CD8-positive, alpha-beta memory T cell (primary cell): ENCODE measurements at regions not wholly inside any gene's neighbourhood (a gene's known extent, or its start where the extent isn't known, plus 50 kb on each side); places are given as distances from the start of the nearest gene placed in this dataset.

Experiments used
- CTCF ChIA-PET: fragments of 350-600 bp; sonication (Branson Sonifier 250); formaldehyde crosslinking; loops from one replicate; lab custom pipeline; 2021; ENCODE audit warnings: antibody characterized with exemption; lab: Charles Lee
- POLR2A ChIA-PET: fragments of 350-600 bp; sonication (Branson Sonifier 250); formaldehyde crosslinking; loops from one replicate; lab custom pipeline; 2021; ENCODE audit warnings: antibody characterized with exemption; lab: Charles Lee
- DNase-seq, 5 donors: peaks; one replicate each; pipeline versions ENCODE4 v3.0.0 to v3.0.0-alpha.2; 2020 to 2022; ENCODE audit warnings: mixed read lengths in 1 of 5
- H3K27ac ChIP-seq: one replicate; pipeline ENCODE4 v1.7.0; 2013; ENCODE audit warnings: low read depth, mild to moderate bottlenecking, low read length, moderate library complexity
- H3K27me3 ChIP-seq: 2 replicates; pipeline ENCODE4 v1.7.0; 2013; ENCODE audit warnings: low read length, mild to moderate bottlenecking; ENCODE audit not compliant: insufficient read depth, poor library complexity, severe bottlenecking
- H3K36me3 ChIP-seq: 2 replicates; pipeline ENCODE4 v1.7.0; 2013; ENCODE audit warnings: mild to moderate bottlenecking, low read length, moderate library complexity; ENCODE audit not compliant: insufficient read depth
- H3K4me1 ChIP-seq: 2 replicates; pipeline ENCODE4 v1.7.0; 2013; ENCODE audit warnings: mild to moderate bottlenecking, low read length, moderate library complexity; ENCODE audit not compliant: insufficient read depth
- H3K4me3 ChIP-seq: 2 replicates; pipeline ENCODE4 v1.7.0; 2013; ENCODE audit warnings: mild to moderate bottlenecking, low read length
- H3K9me3 ChIP-seq: 2 replicates; pipeline ENCODE4 v1.7.0; 2013; ENCODE audit warnings: mild to moderate bottlenecking, low read length
- H3K27ac Mint-ChIP-seq, 8 donors: one replicate each; pipeline ENCODE4 v1.8.0; 2020 to 2021; ENCODE audit warnings: mixed read lengths in 8 of 8, mild to moderate bottlenecking in 6 of 8, inconsistent platforms in 3 of 8, moderate library complexity in 3 of 8
- H3K27me3 Mint-ChIP-seq, 2 donors: one replicate each; pipeline ENCODE4 v1.8.0; 2020 to 2021; ENCODE audit warnings: mixed read lengths in 2 of 2, mild to moderate bottlenecking in 1 of 2, moderate library complexity in 1 of 2
- H3K36me3 Mint-ChIP-seq, 3 donors: one replicate each; pipeline ENCODE4 v1.8.0; 2020 to 2021; ENCODE audit warnings: mixed read lengths in 3 of 3, inconsistent platforms in 1 of 3, mild to moderate bottlenecking in 1 of 3
- H3K4me1 Mint-ChIP-seq, 3 donors: one replicate each; pipeline ENCODE4 v1.8.0; 2020 to 2021; ENCODE audit warnings: mixed read lengths in 3 of 3, inconsistent platforms in 1 of 3, mild to moderate bottlenecking in 1 of 3
- H3K4me3 Mint-ChIP-seq, 7 donors: one replicate each; pipeline ENCODE4 v1.8.0; 2020 to 2021; ENCODE audit warnings: mixed read lengths in 7 of 7, mild to moderate bottlenecking in 6 of 7, moderate library complexity in 4 of 7, inconsistent platforms in 2 of 7
- H3K9me3 Mint-ChIP-seq, 5 donors: one replicate each; pipeline ENCODE4 v1.8.0; 2020 to 2022; ENCODE audit warnings: mixed read lengths in 5 of 5, mild to moderate bottlenecking in 3 of 5, moderate library complexity in 2 of 5, inconsistent platforms in 1 of 5

- Mint-ChIP-seq H3K27me3 (peaks cover 0 to 30% of the 10 kb centered on the region in 2 donors), H3K4me1 (no peaks in the 10 kb centered on the region), H3K4me3 (no peak overlapping the region), H3K9me3 (peaks cover 2 to 20% (median 12%) of the 10 kb centered on the region in 5 donors), H3K36me3 (peaks cover 0 to 4% (median 0%) of the 10 kb centered on the region in 3 donors), H3K27ac (no peak overlapping the region)
- H3K36me3 ChIP-seq: no peaks in the 10 kb centered on the region
- no peaks in the 10 kb centered on the region for H3K4me1 ChIP-seq
- no peaks in the 10 kb centered on the region for H3K27me3 ChIP-seq
- no peak overlapping the region for H3K27ac ChIP-seq
- no peak overlapping the region for H3K4me3 ChIP-seq
- ChIA-PET CTCF (no interaction called here), POLR2A (no interaction called here)
- no peak for DNase-seq
- no peaks in the 10 kb centered on the region for H3K9me3 ChIP-seq
Measured at GRCh38 chr5:71982717-71983395, 124.4 kb upstream of the MAP1B start.

- no peaks in the 10 kb centered on the region for H3K4me1 ChIP-seq
- H3K27me3 ChIP-seq: peaks cover 2% of the 10 kb centered on the region
- Mint-ChIP-seq H3K4me1 (no peaks in the 10 kb centered on the region), H3K36me3 (peaks cover 0 to 4% (median 0%) of the 10 kb centered on the region in 3 donors), H3K27me3 (peaks cover 0 to 28% of the 10 kb centered on the region in 2 donors), H3K4me3 (no peak overlapping the region), H3K27ac (no peak overlapping the region), H3K9me3 (peaks cover 2 to 20% (median 11%) of the 10 kb centered on the region in 5 donors)
- ChIA-PET POLR2A (no interaction called here), CTCF (no interaction called here)
- H3K36me3 ChIP-seq: no peaks in the 10 kb centered on the region
- H3K9me3 ChIP-seq: no peaks in the 10 kb centered on the region
- no peak for DNase-seq
- H3K27ac ChIP-seq: no peak overlapping the region
- H3K4me3 ChIP-seq: no peak overlapping the region
Measured at GRCh38 chr5:71986101-71986500, 121.2 kb upstream of the MAP1B start.

- Histone ChIP-seq H3K27me3 (peaks cover 2% of the 10 kb centered on the region), H3K9me3 (no peaks in the 10 kb centered on the region), H3K4me3 (no peak overlapping the region), H3K36me3 (no peaks in the 10 kb centered on the region), H3K27ac (no peak overlapping the region), H3K4me1 (no peaks in the 10 kb centered on the region)
- Mint-ChIP-seq H3K9me3 (peaks cover 0 to 2% (median 0%) of the 10 kb centered on the region in 5 donors), H3K4me1 (no peaks in the 10 kb centered on the region), H3K27me3 (peaks cover 0 to 12% of the 10 kb centered on the region in 2 donors), H3K4me3 (no peak overlapping the region), H3K36me3 (no peaks in the 10 kb centered on the region), H3K27ac (no peak overlapping the region)
- DNase-seq: no peak
- ChIA-PET CTCF (no interaction called here), POLR2A (no interaction called here)
Measured at GRCh38 chr5:71988808-71989207, 118.5 kb upstream of the MAP1B start.

GRCh38 chr5:71993600-71993999 lies 113.7 kb upstream of the MAP1B start:
- ChIA-PET POLR2A (no interaction called here), CTCF (no interaction called here)
- Histone ChIP-seq H3K9me3 (no peaks in the 10 kb centered on the region), H3K4me3 (no peak overlapping the region), H3K27ac (no peak overlapping the region), H3K4me1 (no peaks in the 10 kb centered on the region), H3K27me3 (no peaks in the 10 kb centered on the region), H3K36me3 (no peaks in the 10 kb centered on the region)
- Mint-ChIP-seq H3K9me3 (no peaks in the 10 kb centered on the region), H3K4me3 (no peak overlapping the region), H3K27ac (no peak overlapping the region), H3K36me3 (no peaks in the 10 kb centered on the region), H3K4me1 (no peaks in the 10 kb centered on the region), H3K27me3 (peaks cover 3 to 5% of the 10 kb centered on the region in 2 donors)
- no peak for DNase-seq

GRCh38 chr5:71996789-71997188 lies 110.5 kb upstream of the MAP1B start:
- Histone ChIP-seq H3K4me1 (no peaks in the 10 kb centered on the region), H3K9me3 (no peaks in the 10 kb centered on the region), H3K4me3 (no peak overlapping the region), H3K27ac (no peak overlapping the region), H3K36me3 (no peaks in the 10 kb centered on the region), H3K27me3 (no peaks in the 10 kb centered on the region)
- Mint-ChIP-seq H3K4me3 (no peak overlapping the region), H3K27me3 (peaks cover 5 to 6% of the 10 kb centered on the region in 2 donors), H3K4me1 (no peaks in the 10 kb centered on the region), H3K36me3 (no peaks in the 10 kb centered on the region), H3K9me3 (no peaks in the 10 kb centered on the region), H3K27ac (no peak overlapping the region)
- CTCF ChIA-PET: no interaction called here
- POLR2A ChIA-PET: no interaction called here
- DNase-seq: no peak

GRCh38 chr5:71998746-71999145 lies 108.5 kb upstream of the MAP1B start:
- H3K4me1 Mint-ChIP-seq: no peaks in the 10 kb centered on the region
- no peaks in the 10 kb centered on the region for H3K36me3 Mint-ChIP-seq
- POLR2A ChIA-PET: no interaction called here

GRCh38 chr5:72000707-72001106 lies 106.6 kb upstream of the MAP1B start:
- H3K9me3 Mint-ChIP-seq: no peaks in the 10 kb centered on the region
- ChIA-PET POLR2A (no interaction called here), CTCF (no interaction called here)
- Histone ChIP-seq H3K36me3 (no peaks in the 10 kb centered on the region), H3K27me3 (no peaks in the 10 kb centered on the region), H3K9me3 (no peaks in the 10 kb centered on the region), H3K4me1 (no peaks in the 10 kb centered on the region), H3K27ac (no peak overlapping the region), H3K4me3 (no peak overlapping the region)
- DNase-seq: no peak
- peaks cover 6 to 18% of the 10 kb centered on the region in 2 donors for H3K27me3 Mint-ChIP-seq
- no peak overlapping the region for H3K27ac Mint-ChIP-seq
- H3K36me3 Mint-ChIP-seq: no peaks in the 10 kb centered on the region
- no peaks in the 10 kb centered on the region for H3K4me1 Mint-ChIP-seq
- H3K4me3 Mint-ChIP-seq: no peak overlapping the region

More at GRCh38 chr5:71998746-71999145, 108.5 kb upstream of the MAP1B start:
- no peak for DNase-seq
- Histone ChIP-seq H3K4me1 (no peaks in the 10 kb centered on the region), H3K36me3 (no peaks in the 10 kb centered on the region), H3K27ac (no peak overlapping the region), H3K27me3 (no peaks in the 10 kb centered on the region), H3K4me3 (no peak overlapping the region), H3K9me3 (no peaks in the 10 kb centered on the region)
- H3K27ac Mint-ChIP-seq: no peak overlapping the region
- H3K4me3 Mint-ChIP-seq: no peak overlapping the region
- CTCF ChIA-PET: no interaction called here
- no peaks in the 10 kb centered on the region for H3K9me3 Mint-ChIP-seq
- H3K27me3 Mint-ChIP-seq: peaks cover 6 to 13% of the 10 kb centered on the region in 2 donors

GRCh38 chr5:72005671-72006070 lies 101.6 kb upstream of the MAP1B start:
- H3K27me3 ChIP-seq: no peaks in the 10 kb centered on the region
- ChIA-PET CTCF (no interaction called here), POLR2A (no interaction called here)
- H3K27ac Mint-ChIP-seq: no peak overlapping the region
- no peaks in the 10 kb centered on the region for H3K4me1 Mint-ChIP-seq
- H3K36me3 Mint-ChIP-seq: no peaks in the 10 kb centered on the region
- no peaks in the 10 kb centered on the region for H3K9me3 ChIP-seq
- no peaks in the 10 kb centered on the region for H3K9me3 Mint-ChIP-seq
- no peak overlapping the region for H3K4me3 ChIP-seq
- H3K36me3 ChIP-seq: no peaks in the 10 kb centered on the region
- no peak for DNase-seq
- H3K27ac ChIP-seq: no peak overlapping the region
- no peak overlapping the region for H3K4me3 Mint-ChIP-seq
- H3K4me1 ChIP-seq: no peaks in the 10 kb centered on the region
- H3K27me3 Mint-ChIP-seq: peaks cover 0 to 19% of the 10 kb centered on the region in 2 donors
